ENCODE measurements at regions not wholly inside any gene's neighbourhood (a gene's known extent, or its start where the extent isn't known, plus 50 kb on each side); places are given as distances from the start of the nearest gene placed in this dataset.

- TF ChIP-seq CTCF (conservative IDR thresholded peaks at IDR 0.05; ENCODE audit: low read length) (no peak), EZH2phosphoT487 (IDR thresholded peaks at IDR 0.05; ENCODE audit: borderline replicate concordance) (no peak)
Measured at GRCh38 chr5:74378464-74378863, 262.1 kb downstream of the ENC1 start.

All from Loucy (cell line).